Retinal pigment epithelial cell (primary cell): ENCODE measurements at regions not wholly inside any gene's neighbourhood (a gene's known extent, or its start where the extent isn't known, plus 50 kb on each side); places are given as distances from the start of the nearest gene placed in this dataset.
A peak's percentile ranks its signal among the peaks of the same experiment; 100 is the strongest.

Experiments used
- DNase-seq: peaks from one replicate; pipeline ENCODE4 v3.0.0-alpha.2; 2010; ENCODE audit warnings: low read depth
- H3K4me3 ChIP-seq: 2 replicates; pipeline ENCODE4 v1.5.1; 2011; ENCODE audit warnings: mild to moderate bottlenecking, low read length, control low read depth, moderate library complexity
- TF ChIP-seq, protein P1 (sequence below): conservative IDR thresholded peaks from 2 replicates; pipeline ENCODE4 v1.5.1; 2011; ENCODE audit warnings: low read depth, low read length, control low read depth, inconsistent platforms

DNA sequence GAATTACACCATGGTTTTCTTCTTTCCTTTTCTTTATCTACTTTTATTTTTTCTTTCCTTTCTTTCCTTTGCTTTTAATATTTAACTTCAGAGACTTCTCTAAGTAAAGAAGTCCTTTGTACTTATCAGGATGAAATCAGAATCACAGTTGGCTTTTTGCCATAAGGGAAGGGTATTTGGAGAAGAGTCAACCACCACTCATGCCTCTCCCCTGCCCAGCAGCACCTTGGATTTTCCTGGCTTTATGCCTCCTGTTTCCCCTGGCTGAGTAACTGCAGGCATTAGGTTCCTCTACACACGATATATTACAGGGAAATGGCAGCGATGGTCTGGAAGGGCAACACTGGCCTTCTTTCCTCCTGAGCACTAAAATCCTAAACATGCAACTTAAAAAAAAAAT lies 266.4 kb upstream of the CAND1 start:
- no peak overlapping the region for H3K4me3 ChIP-seq
- DNase-seq = no peak
- TF ChIP-seq, protein P1, sequence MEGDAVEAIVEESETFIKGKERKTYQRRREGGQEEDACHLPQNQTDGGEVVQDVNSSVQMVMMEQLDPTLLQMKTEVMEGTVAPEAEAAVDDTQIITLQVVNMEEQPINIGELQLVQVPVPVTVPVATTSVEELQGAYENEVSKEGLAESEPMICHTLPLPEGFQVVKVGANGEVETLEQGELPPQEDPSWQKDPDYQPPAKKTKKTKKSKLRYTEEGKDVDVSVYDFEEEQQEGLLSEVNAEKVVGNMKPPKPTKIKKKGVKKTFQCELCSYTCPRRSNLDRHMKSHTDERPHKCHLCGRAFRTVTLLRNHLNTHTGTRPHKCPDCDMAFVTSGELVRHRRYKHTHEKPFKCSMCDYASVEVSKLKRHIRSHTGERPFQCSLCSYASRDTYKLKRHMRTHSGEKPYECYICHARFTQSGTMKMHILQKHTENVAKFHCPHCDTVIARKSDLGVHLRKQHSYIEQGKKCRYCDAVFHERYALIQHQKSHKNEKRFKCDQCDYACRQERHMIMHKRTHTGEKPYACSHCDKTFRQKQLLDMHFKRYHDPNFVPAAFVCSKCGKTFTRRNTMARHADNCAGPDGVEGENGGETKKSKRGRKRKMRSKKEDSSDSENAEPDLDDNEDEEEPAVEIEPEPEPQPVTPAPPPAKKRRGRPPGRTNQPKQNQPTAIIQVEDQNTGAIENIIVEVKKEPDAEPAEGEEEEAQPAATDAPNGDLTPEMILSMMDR = no peak

DNA sequence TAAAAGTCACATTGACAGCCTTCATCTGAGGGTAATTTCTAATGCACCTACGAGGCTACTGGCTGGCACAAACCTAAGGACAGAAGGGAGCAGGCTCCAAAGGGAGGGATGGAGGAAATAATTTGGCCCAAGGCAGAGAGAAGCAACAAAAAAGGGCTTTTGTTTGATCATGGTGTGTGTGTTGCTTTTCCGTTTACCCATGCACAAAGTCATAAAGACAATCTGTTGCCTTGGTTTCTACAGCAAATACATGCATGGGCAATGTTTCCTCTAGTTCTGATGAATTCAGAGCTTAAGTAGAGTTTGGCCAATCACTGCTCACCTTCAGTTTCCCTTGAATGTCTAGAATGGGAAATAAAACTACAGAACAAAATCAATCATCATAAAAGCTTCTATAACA lies 262.5 kb upstream of the CAND1 start:
- H3K4me3 ChIP-seq = no peak overlapping the region
- no peak for DNase-seq
- TF ChIP-seq, protein P1 = no peak

DNA sequence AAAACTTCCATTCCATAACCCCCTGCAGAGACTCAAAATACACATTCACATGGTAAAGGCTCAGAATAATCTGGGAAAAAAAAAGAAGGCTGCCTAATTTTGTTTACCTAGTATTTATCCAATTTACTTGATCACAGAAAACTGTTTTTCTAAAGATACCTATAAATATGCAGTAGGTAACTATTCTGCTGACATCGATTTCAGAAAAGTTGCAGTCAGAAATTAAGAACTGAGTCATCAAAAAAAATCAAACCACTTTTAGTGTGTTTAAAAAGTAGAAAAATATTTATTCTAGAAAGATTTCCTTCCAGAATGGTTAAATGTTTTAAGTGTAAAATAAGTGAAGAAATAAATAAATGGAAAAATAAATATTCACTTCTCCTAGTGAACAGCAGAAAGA lies 254.5 kb upstream of the CAND1 start:
- no peak for DNase-seq
- H3K4me3 ChIP-seq = no peak overlapping the region
- TF ChIP-seq, protein P1 = no peak

DNA sequence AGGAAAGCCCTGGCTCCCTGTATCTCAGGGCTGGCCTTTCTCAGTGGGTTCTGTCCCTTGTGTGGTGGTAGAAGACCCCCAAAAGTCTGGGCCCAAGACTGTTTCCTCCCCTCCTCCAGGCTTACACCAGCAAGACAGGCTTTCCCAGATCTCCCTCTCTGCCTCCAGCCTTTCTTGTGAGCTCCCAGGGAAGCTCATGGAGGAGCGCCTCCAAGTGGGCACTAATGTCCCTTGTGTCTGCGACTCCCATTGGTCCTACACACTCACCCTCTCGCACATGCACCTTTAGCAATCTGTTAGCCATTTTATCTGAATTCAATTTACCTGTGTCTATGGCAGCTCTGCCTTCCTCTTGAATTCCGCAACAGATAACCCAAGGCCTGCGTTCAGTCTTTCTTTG lies 251.1 kb upstream of the CAND1 start:
- TF ChIP-seq, protein P1 = peak; percentile 2

DNA sequence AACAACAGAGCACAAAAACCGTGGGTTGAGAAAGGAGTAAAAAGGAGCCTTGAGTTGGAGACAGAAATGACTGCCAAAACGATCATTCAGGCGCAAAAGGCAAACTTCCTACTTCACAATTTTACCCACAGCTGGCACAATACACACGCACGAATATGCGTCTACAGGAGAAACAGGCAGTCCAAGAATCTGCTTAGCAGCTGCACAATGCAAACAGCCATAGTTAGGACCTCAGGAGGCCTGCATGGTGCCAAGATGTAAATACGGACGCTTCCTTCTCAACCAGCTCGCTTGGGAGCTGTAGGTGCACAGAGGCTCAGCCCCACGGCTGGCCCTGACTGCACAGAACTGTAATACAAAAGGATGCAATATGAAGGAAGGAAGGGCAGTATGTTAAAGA lies 250.1 kb upstream of the CAND1 start:
- no peak for DNase-seq
- H3K4me3 ChIP-seq = no peak overlapping the region
- TF ChIP-seq, protein P1 = no peak

More for the DNA sequence above, 251.1 kb upstream of the CAND1 start:
- H3K4me3 ChIP-seq = no peak overlapping the region
- DNase-seq = no peak

DNA sequence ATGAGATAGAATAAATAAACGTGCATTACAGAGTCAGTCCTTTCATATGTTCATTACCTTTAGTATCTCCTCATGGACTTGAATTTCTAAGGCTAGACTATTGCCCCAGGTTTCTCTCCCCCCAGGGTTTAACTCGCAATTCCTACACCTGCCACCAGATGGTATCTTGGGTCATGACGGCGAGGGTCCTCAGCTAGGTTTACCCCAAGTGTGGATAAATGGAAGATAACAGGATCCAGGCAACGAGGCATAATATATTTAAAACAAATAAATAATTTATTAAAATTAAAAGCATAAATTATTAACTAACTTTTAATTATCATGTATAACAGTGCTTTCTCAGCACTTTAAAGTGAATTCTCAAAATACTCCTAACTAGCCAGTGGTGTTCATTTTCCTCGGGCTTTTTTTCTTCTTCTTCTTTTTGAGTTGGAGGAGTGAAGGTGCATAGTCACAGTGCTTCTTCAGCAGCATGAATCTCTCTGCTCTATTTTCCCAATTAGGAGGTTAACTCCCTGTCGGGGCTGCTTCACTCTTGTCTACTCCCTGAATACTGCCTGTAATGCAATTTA lies 243.5 kb upstream of the CAND1 start:
- TF ChIP-seq, protein P1 = peak; percentile 84
- no peak for DNase-seq
- no peak overlapping the region for H3K4me3 ChIP-seq

DNA sequence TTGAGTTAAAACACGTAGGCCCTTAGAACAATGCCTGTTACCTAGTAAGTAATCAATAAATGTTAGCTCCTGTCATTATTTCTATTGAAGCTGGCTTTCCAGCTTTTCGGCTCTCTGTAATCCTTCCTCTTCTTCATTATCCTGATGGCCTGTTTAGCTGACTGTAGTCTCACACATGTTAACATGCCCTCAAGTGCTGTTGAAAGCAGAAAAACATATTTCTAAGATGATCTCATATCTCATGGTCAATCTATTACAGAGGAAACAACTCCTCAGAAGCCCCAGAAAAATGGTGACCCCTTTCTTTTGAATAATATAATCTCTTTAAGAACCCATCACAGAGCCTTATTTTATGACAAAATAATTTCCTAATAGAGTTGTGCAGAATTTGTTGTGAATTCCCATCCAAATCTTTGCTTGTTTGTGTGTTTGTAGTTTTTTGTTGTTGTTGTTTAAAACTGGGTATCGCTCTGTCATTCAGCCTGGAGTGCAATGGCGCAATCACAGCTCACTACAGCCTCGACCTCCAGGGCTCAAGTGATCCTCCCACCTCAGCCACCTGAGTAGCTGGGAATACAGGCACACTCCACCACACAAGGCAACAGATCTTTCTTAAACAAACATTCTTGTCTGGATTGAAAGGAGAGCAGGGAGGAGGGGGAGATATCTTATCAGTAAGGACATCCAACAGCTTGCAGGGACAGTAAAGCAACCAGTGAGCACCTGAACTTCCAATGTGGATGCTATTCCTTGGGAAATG lies 242.5 kb upstream of the CAND1 start:
- H3K4me3 ChIP-seq = no peak overlapping the region
- no peak for DNase-seq
- TF ChIP-seq, protein P1 = no peak
